ENCODE measurements at regions not wholly inside any gene's neighbourhood (a gene's known extent, or its start where the extent isn't known, plus 50 kb on each side); places are given as distances from the start of the nearest gene placed in this dataset.
A peak's percentile ranks its signal among the peaks of the same experiment; 100 is the strongest.

- no peak for DNase-seq
Observed at GRCh38 chr6:139565591-139565990, 191.1 kb upstream of the CITED2 start.

- DNase-seq = no peak
Observed at GRCh38 chr6:139557547-139557946, 183.1 kb upstream of the CITED2 start.

DNA sequence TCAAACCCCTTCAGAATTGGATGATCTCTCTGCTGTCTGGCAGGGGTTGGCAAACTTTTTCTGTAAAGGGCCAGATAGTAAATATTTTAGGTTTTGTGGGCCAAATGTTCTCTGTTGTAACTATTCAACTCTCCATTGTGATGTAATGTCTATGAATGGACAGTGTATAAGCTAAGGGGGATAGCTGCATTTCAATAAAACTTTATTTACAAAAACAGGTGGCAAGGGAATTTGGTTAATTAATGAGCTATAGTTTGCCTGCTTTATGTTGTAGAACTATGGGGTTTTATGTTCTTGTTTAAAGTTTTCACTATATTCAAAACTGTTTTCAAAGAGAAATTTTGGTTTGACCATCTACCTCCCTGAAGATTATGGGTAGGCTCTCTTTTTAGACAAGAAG is 182.1 kb upstream of the CITED2 start:
- DNase-seq = no peak

GRCh38 chr6:139553916-139554315 is 179.5 kb upstream of the CITED2 start:
- no peak for DNase-seq

DNA sequence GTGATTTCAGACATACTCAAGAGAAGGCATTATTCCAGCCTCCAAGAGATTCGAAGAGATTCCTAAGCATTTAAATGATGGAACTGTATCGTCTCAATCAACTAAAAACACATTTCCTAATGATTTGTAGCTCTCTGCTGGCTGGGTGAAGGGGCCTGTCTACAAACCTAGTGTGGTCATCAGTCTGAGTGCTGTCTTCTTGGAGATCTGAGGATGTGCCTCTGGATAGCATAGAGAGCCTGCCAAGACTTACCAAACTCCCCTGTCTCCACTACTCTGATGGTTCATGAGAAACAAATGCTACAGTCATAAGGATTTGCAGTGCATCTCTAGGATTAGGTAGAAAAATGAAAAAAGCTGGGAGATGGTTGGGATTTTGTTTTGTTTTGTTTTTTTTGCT is 176.9 kb upstream of the CITED2 start:
- DNase-seq = peak; percentile 39

GRCh38 chr6:139550361-139550760 is 175.9 kb upstream of the CITED2 start:
- DNase-seq = no peak

DNA sequence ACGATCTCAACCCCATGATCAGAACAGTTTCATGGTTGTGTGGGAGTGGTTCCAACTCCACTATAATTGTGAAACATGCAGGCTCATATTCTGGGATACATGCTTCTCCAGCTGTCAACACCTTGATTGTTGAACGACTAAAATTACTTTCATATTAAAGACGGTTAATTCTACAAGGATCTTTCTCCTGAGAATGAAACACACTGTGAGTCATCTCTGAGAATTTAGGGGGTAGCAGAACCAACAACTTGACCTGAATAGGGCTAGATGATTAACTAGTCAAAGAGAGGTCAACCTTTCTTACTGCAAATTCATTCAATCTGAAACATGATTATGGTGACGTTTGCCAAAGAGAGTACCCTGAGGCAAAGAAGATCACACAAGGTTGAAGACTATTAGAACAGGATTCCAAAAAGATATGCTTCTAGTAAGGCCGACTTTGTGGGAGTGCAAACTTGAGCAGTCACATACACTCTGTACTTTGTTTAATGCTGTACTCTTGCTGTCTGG is 175.2 kb upstream of the CITED2 start:
- DNase-seq = peak; percentile 85

- no peak for DNase-seq
Observed at GRCh38 chr6:139547804-139548203, 173.4 kb upstream of the CITED2 start.

- DNase-seq = peak; percentile 63
Observed at GRCh38 chr6:139547122-139547776, 172.8 kb upstream of the CITED2 start.

DNA sequence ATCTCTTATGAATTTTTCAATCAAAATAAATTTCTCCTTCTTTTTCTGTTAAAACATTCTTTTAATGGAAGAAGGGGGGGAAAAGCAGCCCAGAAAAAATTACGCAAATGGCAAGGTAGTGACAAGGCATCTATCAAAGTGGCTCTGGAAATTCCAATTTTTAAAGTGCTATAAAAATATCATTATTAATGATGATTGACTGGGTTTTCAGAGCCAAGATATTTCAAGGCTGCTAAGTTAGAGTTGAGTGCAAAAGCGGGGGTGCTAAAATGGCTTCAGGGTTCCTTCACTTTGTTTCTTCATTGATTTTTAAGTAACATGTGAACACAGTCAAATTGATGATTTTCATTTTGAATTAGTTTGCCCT is 171.6 kb upstream of the CITED2 start:
- peak; percentile 71 for DNase-seq

DNA sequence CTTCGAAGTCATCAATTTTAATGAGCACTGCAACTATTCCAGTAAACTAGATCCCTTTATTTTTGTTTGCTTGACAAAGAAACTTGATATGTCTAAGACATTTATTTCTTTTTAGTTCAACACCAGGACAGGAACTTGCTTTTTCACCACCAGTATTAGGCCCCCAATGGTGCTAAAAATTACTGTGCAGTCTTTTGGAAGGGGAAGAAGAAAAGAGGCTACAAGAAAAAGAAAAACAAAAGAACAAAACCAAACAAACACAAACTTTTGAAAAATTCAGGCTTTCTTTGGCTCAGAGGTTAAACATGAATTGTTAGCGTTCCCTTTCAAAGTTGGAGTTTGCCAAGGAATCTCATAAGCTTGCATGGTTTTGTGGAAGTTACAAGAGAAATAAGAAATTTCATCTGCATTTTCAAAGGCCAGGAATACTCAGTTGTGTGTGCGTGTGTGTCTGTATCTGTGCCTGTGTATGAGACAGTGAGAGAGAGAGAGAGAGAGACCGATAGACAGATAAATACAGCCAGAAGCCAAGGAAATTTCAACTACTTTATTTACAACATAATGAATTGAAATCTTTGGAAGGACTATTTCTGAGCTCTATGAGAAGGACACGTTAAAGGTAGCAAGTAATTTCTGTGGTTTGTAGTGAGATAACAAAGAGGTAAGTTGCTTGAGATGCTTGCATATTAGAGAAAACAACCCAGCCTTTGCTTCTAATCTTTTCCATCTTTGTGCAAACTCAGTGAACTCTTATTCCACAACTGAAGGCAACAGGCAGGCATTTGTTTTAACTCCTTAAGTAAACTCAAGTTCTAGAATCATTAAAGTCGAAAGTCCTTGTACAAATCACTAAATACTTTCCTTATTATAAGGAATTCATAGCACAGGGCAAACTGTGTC is 171.0 kb upstream of the CITED2 start:
- DNase-seq = no peak

DNA sequence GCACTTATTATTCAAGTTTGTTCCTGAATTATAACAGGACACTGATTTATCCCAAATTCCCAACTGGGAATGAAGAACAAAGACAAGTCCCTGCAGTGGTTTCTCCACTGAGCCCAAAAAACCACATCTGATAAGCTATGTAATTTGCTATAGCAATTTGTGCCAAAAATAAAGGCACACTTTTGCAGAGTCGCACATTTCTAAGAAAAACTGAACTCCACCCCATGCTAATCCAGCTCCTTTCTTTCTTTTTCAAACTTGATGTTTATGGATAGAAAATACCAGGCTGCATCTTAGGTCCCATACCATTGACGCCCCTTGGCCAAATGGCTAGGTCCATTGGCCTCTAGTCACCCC is 170.2 kb upstream of the CITED2 start:
- no peak for DNase-seq

GRCh38 chr6:139542351-139542750 is 167.9 kb upstream of the CITED2 start:
- DNase-seq = no peak

DNA sequence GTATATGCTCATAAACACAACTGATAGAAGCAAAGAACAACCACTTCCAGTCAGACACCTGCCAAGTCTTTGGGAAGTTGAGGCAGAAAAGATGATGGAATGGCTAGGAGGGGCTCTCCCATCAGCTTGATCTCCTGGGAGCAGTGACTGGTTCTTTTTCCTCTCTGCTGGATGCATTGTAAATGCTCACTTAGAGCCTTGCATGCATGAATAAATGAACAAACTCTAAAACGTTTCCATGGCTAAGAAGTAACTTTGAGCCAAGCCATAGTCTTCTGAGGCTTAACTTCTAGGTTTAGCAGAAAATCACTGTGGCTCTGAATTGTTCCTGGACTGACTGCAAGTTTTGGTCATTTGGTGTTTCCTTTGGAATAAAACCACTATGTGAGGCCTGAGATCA is 166.4 kb upstream of the CITED2 start:
- DNase-seq = no peak

DNA sequence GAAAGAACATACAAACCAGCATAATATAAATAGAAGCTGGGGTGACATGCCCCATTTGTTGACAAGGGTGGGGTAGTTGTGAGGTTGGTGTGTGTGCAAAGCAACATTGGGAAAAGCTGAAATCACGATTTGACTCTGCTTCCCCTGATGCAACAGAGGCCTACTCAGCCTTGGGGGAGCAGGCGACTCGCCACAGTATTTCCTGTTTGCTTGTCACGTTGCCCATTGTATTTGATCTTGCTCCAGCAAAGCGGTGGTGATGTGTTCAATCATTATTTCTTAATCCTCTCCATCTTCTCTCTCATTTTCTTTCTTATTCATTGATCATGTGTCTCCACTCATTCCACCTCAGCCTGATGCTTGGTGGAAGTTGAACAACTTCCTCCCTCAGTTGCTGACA is 165.8 kb upstream of the CITED2 start:
- peak; percentile 81 for DNase-seq

GRCh38 chr6:139539852-139540251 is 165.4 kb upstream of the CITED2 start:
- peak; percentile 89 for DNase-seq

- no peak for DNase-seq
Observed at GRCh38 chr6:139538366-139538765, 163.9 kb upstream of the CITED2 start.

- DNase-seq = no peak
Observed at GRCh38 chr6:139536751-139537617, 162.5 kb upstream of the CITED2 start.

DNA sequence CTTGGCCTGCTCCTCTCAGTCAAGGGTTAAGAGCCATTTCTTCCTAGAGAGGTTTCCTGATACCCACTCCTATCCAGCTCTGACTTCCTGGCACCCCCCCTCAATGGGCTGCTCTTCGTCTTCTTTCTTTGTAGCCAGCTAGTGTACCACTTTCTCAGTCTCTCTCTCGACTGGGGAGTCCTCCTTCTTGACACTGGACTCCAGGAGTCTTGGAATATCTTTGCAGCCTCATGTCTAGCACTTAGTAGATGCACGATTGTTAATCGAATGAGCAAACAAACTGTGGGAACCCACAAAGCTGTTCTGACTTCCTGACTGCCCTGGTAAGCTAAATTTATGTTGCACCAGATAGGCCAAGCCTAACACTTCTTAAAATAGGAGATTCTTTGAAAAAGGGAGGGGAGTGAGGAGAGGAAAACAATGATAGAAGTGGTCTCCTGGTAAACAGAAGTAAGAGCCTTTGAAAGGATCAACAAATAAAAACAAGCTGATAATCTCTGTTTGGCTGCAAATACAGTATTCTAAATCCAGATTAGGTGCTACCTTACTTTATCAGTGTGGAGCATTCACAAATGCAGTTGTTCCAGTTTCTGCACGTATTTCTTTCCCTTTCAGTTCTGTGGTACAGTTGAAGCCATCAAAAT is 160.1 kb upstream of the CITED2 start:
- no peak for DNase-seq

DNA sequence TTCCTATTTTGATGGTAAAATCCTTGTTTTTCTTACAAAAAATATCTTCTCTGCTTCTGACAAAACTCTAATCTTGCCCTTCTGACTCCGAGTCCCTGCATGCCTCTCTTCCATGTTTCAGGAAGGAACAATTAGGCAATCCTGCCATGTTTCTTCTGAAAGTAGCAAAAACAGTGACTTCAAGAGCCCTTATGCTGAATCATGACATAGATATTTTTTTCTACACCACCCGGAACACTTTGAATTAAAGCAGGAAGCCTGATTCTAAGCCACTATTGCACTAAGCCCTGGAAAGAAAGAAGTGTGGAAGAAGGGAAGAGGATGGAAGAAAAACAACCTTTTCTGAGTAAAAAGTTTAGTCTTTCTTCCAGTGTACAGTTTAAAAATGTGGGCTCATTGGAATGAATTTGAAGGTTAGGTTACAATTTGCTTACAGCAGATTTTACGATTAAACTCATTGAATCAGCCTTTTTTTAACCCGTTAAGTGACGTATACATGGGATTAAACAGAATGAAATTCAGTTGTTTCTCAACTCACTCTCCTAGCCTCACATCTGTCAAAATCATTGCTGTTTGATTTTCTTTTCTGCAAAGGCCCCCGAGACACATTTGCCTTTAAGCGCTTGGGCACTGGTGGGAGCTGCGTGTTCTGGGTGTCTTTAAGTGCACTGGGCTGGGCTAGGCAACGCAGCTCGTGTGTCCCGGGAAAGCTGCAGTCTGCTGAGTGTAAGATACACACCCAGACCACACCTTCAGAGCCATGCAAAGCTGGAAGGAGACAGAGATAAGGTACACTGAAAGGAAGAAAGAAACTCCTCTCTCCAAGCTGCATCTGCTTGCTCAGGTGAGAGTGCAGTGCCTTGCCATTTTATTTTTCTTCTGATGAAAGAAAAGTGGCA is 159.4 kb upstream of the CITED2 start:
- peak; percentile 89 for DNase-seq

GRCh38 chr6:139533171-139533570 is 158.7 kb upstream of the CITED2 start:
- DNase-seq = no peak

Data from fibroblast of skin of right quadriceps (primary cell).